IMR-90 (cell line): ENCODE measurements at regions not wholly inside any gene's neighbourhood (a gene's known extent, or its start where the extent isn't known, plus 50 kb on each side); places are given as distances from the start of the nearest gene placed in this dataset.

ENCODE experiments used
- ATAC-seq: fragments of 200-7000 bp; cut with Tn5 transposase; 2 replicates; pipeline ENCODE4 v1.9.1; 2020; ENCODE audit warnings: low read depth, mild to moderate bottlenecking, moderate library complexity
- BruUV-seq: library from RNA; stranded (reverse); fragments of 400-500 nt; replicated peaks from 2 replicates; lab custom pipeline; 2021; lab: Mats Ljungman, UMichigan
- CTCF ChIA-PET: fragments of 300-600 bp; formaldehyde crosslinking; extraction: SDS; loops from one replicate; lab custom pipeline; 2021; ENCODE audit warnings: antibody characterized with exemption; lab: Yijun Ruan, JAX
- POLR2A ChIA-PET: fragments of 300-600 bp; sonication (Branson Sonifier 250); formaldehyde crosslinking; loops from one replicate; lab custom pipeline; 2022; ENCODE audit warnings: antibody characterized with exemption; ENCODE audit not compliant: unreplicated experiment; lab: Charles Lee
- DNase-seq: peaks from one replicate; pipeline ENCODE4 v3.0.0; 2013
- H2AFZ ChIP-seq: replicated peaks from 2 replicates; pipeline ENCODE3; 2013; ENCODE audit warnings: low read length, mild to moderate bottlenecking; ENCODE audit not compliant: poor library complexity
- H2AK5ac ChIP-seq: 2 replicates; pipeline ENCODE4 v1.6.1; 2013; ENCODE audit warnings: low read depth, low read length, inconsistent platforms
- H2AK9ac ChIP-seq: replicated peaks from 2 replicates; pipeline ENCODE3; 2013; ENCODE audit warnings: mild to moderate bottlenecking, low read depth, low read length, moderate library complexity; ENCODE audit not compliant: poor library complexity
- H2BK120ac ChIP-seq: 2 replicates; pipeline ENCODE4 v1.6.1; 2013; ENCODE audit warnings: low read depth, low read length, inconsistent platforms
- H2BK15ac ChIP-seq: 3 replicates; pipeline ENCODE4 v1.6.1; 2013; ENCODE audit warnings: low read depth, low read length, inconsistent platforms
- H2BK20ac ChIP-seq: 2 replicates; pipeline ENCODE4 v1.6.1; 2013; ENCODE audit warnings: low read depth, mild to moderate bottlenecking, inconsistent platforms, low read length, moderate library complexity
- H2BK5ac ChIP-seq: 2 replicates; pipeline ENCODE4 v1.6.1; 2013; ENCODE audit warnings: mild to moderate bottlenecking, low read depth, low read length, inconsistent platforms; ENCODE audit not compliant: poor library complexity, severe bottlenecking
- H3K14ac ChIP-seq: replicated peaks from 2 replicates; pipeline ENCODE4 v1.6.1; 2013; ENCODE audit warnings: low read depth, low read length, inconsistent platforms
- H3K18ac ChIP-seq: 2 replicates; pipeline ENCODE4 v1.6.1; 2013; ENCODE audit warnings: low read depth, low read length, control low read depth
- H3K23ac ChIP-seq: 2 replicates; pipeline ENCODE4 v1.6.1; 2013; ENCODE audit warnings: low read depth, low read length, inconsistent platforms
- H3K27ac ChIP-seq: 2 replicates; pipeline ENCODE4 v1.5.1; 2013; ENCODE audit warnings: mild to moderate bottlenecking, control low read depth, low read length; ENCODE audit not compliant: insufficient read depth
- H3K27me3 ChIP-seq: 2 replicates; pipeline ENCODE4 v1.6.1; 2013; ENCODE audit warnings: low read length; ENCODE audit not compliant: control insufficient read depth, insufficient read depth
- H3K36me3 ChIP-seq: 2 replicates; pipeline ENCODE4 v1.6.1; 2013; ENCODE audit warnings: low read length, mixed read lengths; ENCODE audit not compliant: control insufficient read depth, insufficient read depth
- H3K4ac ChIP-seq: 2 replicates; pipeline ENCODE4 v1.6.1; 2013; ENCODE audit warnings: low read depth, low read length, inconsistent platforms
- H3K4me1 ChIP-seq: 2 replicates; pipeline ENCODE4 v1.6.1; 2013; ENCODE audit warnings: low read length, mixed read lengths; ENCODE audit not compliant: control insufficient read depth, insufficient read depth
- H3K4me2 ChIP-seq: 2 replicates; pipeline ENCODE4 v1.6.1; 2013; ENCODE audit warnings: low read depth, mild to moderate bottlenecking, control low read depth, low read length, moderate library complexity
- H3K4me3 ChIP-seq: 2 replicates; pipeline ENCODE4 v1.5.1; 2013; ENCODE audit warnings: low read depth, mild to moderate bottlenecking, control low read depth, low read length, moderate library complexity; ENCODE audit not compliant: insufficient read depth
- H3K56ac ChIP-seq: 2 replicates; pipeline ENCODE4 v1.6.1; 2013; ENCODE audit warnings: low read length, inconsistent platforms; ENCODE audit not compliant: insufficient read depth; ENCODE audit errors: extremely low read depth
- H3K79me1 ChIP-seq, 2 experiments: 2 replicates each; pipeline ENCODE4 v1.6.1; 2013; ENCODE audit warnings: low read length in 2 of 2, inconsistent platforms in 1 of 2, low read depth in 1 of 2
- H3K9ac ChIP-seq: 2 replicates; pipeline ENCODE4 v1.6.1; 2013; ENCODE audit warnings: low read depth, low read length, control low read depth
- H3K9me1 ChIP-seq: 2 replicates; pipeline ENCODE4 v1.6.1; 2013; ENCODE audit warnings: low read length, inconsistent platforms; ENCODE audit not compliant: insufficient read depth
- H3K9me3 ChIP-seq: 2 replicates; pipeline ENCODE4 v1.6.1; 2013; ENCODE audit warnings: low read length; ENCODE audit not compliant: control insufficient read depth, insufficient read depth
- H4K20me1 ChIP-seq: 2 replicates; pipeline ENCODE4 v1.6.1; 2013; ENCODE audit warnings: low read length, inconsistent platforms; ENCODE audit not compliant: insufficient read depth
- H4K5ac ChIP-seq: 2 replicates; pipeline ENCODE4 v1.6.1; 2013; ENCODE audit warnings: mild to moderate bottlenecking, low read depth, low read length, control low read depth
- H4K8ac ChIP-seq, 2 experiments: 2 replicates each; pipeline ENCODE4 v1.6.1; 2013; ENCODE audit warnings: low read depth in 2 of 2, low read length in 2 of 2, control low read depth in 1 of 2, inconsistent platforms in 1 of 2
- H4K91ac ChIP-seq: 2 replicates; pipeline ENCODE4 v1.6.1; 2013; ENCODE audit warnings: low read depth, low read length, inconsistent platforms; ENCODE audit not compliant: insufficient read depth
- FOS ChIP-seq: fragments of 150-350 bp; IDR thresholded peaks from 2 replicates; pipeline ENCODE4 v1.6.1; 2016; ENCODE audit warnings: low read depth, low read length
- MAFK ChIP-seq: IDR thresholded peaks from 2 replicates; pipeline ENCODE4 v1.6.1; 2012; ENCODE audit warnings: low read depth, low read length, improper control_type of control experiment
- WGBS, 2 experiments: methylation state at CpG; one replicate each; pipeline versions ENCODE4 v1.1.5 to v1.1.7; 2013; ENCODE audit warnings: missing lambda C conversion rate in 2 of 2; ENCODE audit not compliant: insufficient read length in 1 of 2; ENCODE audit errors: extremely low coverage in 2 of 2; 5-methylcytosine and 5-hydroxymethylcytosine counted together
- dilution Hi-C: fragments of 300-500 bp; cut with HindIII; formaldehyde crosslinking; loops from one replicate; pipeline ENCODE4 v1.14.3; 2018; ENCODE audit warnings: low sequenced_read_pairs; ENCODE audit not compliant: unreplicated experiment
- in situ Hi-C: fragments of 300-500 bp; cut with MboI; formaldehyde crosslinking; loops from 3 replicates; pipeline ENCODE4 v1.14.3; 2019; ENCODE audit warnings: low sequenced_read_pairs, inconsistent platforms, mixed read lengths
- intact Hi-C: fragments of 100-400 bp; cut with micrococcal nuclease; formaldehyde crosslinking; loops from 2 replicates; pipeline ENCODE4 v1.10.0; 2022
- TF ChIP-seq, protein P1 (sequence below): fragments of 150-350 bp; IDR thresholded peaks from 2 replicates; pipeline ENCODE4 v1.6.1; 2016; ENCODE audit warnings: low read depth, mild to moderate bottlenecking, low read length, moderate library complexity, borderline replicate concordance

DNA sequence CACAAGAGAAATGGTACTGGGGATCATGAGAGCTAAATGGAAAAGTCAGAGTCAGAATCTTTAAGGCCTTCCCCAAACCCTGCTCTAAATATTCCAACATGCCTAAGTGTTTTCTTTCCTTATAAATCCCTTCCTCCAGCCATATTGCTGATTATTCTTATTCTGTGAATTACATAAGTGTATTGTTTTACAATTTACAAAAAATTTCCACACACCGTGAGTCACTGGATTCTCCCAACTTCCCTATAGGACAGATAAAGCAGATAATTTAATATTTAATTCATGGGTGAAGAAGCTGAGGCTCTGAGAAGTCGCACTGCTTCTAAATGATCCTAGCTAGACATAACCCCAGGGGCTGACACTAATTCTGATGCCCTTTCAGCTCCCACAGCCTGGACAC lies 243.3 kb upstream of the JUN start:
- Histone ChIP-seq H3K4me2 (no peak overlapping the region), H2AFZ (no peak overlapping the region), H3K9ac (no peak overlapping the region), H3K36me3 (no peaks in the 10 kb centered on the region), H3K27me3 (no peaks in the 10 kb centered on the region), H4K20me1 (no peaks in the 10 kb centered on the region), H4K91ac (no peak overlapping the region), H3K79me1 (no peaks in the 10 kb centered on the region), H2AK9ac (no peak overlapping the region), H2BK120ac (peak overlapping the region; percentile 28), H2BK20ac (peak overlapping the region; percentile 42; the same call in 1 of the 2 replicates), H3K14ac (peak overlapping the region; percentile 16; the same call in 1 of the 2 replicates), H3K56ac (no peak overlapping the region), H3K9me3 (no peaks in the 10 kb centered on the region), H2BK15ac (peak overlapping the region; percentile 29; the same call in 1 of the 3 replicates), H2AK5ac (peak overlapping the region; percentile 64; the same call in 1 of the 2 replicates), H4K8ac (no peak overlapping the region), H2BK5ac (no peak overlapping the region), H3K9me1 (peaks cover 15% of the 10 kb centered on the region; the same call in 1 of the 2 replicates), H3K23ac (no peak overlapping the region), H4K5ac (no peak overlapping the region), H3K27ac (no peak overlapping the region), H3K18ac (no peak overlapping the region), H3K4ac (peak overlapping the region; percentile 0; the same call in 1 of the 2 replicates), H3K4me1 (peaks cover 14% of the 10 kb centered on the region), H3K4me3 (no peak overlapping the region)
- TF ChIP-seq MAFK, result no peak
- no peak for TF ChIP-seq FOS
- TF ChIP-seq, protein P1, sequence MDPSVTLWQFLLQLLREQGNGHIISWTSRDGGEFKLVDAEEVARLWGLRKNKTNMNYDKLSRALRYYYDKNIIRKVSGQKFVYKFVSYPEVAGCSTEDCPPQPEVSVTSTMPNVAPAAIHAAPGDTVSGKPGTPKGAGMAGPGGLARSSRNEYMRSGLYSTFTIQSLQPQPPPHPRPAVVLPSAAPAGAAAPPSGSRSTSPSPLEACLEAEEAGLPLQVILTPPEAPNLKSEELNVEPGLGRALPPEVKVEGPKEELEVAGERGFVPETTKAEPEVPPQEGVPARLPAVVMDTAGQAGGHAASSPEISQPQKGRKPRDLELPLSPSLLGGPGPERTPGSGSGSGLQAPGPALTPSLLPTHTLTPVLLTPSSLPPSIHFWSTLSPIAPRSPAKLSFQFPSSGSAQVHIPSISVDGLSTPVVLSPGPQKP, result no peak
- intact Hi-C loops, result loop anchor here (5.0 kb wide), 1 partner anchor 125 kb away; no protein-coding TSS in a partner anchor
- POLR2A ChIA-PET, result no interaction called here
- no peak for ATAC-seq
- CTCF ChIA-PET, result no interaction called here
- in situ Hi-C loops, result no loop called here
- no CpG with 5 or more reads among the region's 2 CpGs for WGBS, 2 experiments
- BruUV-seq, result no TSS peak
- dilution Hi-C loops, result no loop called here
- peak; percentile 44 for DNase-seq
